ENCODE measurements at regions not wholly inside any gene's neighbourhood (a gene's known extent, or its start where the extent isn't known, plus 50 kb on each side); places are given as distances from the start of the nearest gene placed in this dataset.

GRCh38 chr2:128690431-128690830 lies 371.8 kb upstream of the HS6ST1 start:
- no peak overlapping the region for H3K4me3 ChIP-seq (ENCODE audit: low read depth, low read length)
- in situ Hi-C loops (cut with HindIII; ENCODE audit: low sequenced_read_pairs) = no loop called here
- no peak for TF ChIP-seq CTCF (IDR thresholded peaks at IDR 0.05; ENCODE audit: low read depth, low read length)
- DNase-seq (ENCODE audit: low read depth, low spot score) = no peak

- no peak for DNase-seq (ENCODE audit: low read depth, low spot score)
- in situ Hi-C loops (cut with HindIII; ENCODE audit: low sequenced_read_pairs) = no loop called here
- no peak overlapping the region for H3K4me3 ChIP-seq (ENCODE audit: low read depth, low read length)
- TF ChIP-seq CTCF (IDR thresholded peaks at IDR 0.05; ENCODE audit: low read depth, low read length) = no peak
Measured at GRCh38 chr2:128690869-128691268, 372.2 kb upstream of the HS6ST1 start.

- DNase-seq (ENCODE audit: low read depth, low spot score) = no peak
- TF ChIP-seq CTCF (IDR thresholded peaks at IDR 0.05; ENCODE audit: low read depth, low read length) = no peak
- in situ Hi-C loops (cut with HindIII; ENCODE audit: low sequenced_read_pairs) = no loop called here
- no peak overlapping the region for H3K4me3 ChIP-seq (ENCODE audit: low read depth, low read length)
Measured at GRCh38 chr2:128691526-128691925, 372.9 kb upstream of the HS6ST1 start.

- no peak overlapping the region for H3K4me3 ChIP-seq (ENCODE audit: low read depth, low read length)
- in situ Hi-C loops (cut with HindIII; ENCODE audit: low sequenced_read_pairs) = no loop called here
- no peak for TF ChIP-seq CTCF (IDR thresholded peaks at IDR 0.05; ENCODE audit: low read depth, low read length)
- no peak for DNase-seq (ENCODE audit: low read depth, low spot score)
Measured at GRCh38 chr2:128692895-128693742, 374.5 kb upstream of the HS6ST1 start.

- TF ChIP-seq CTCF (IDR thresholded peaks at IDR 0.05; ENCODE audit: low read depth, low read length) = no peak
- in situ Hi-C loops (cut with HindIII; ENCODE audit: low sequenced_read_pairs) = no loop called here
- H3K4me3 ChIP-seq (ENCODE audit: low read depth, low read length) = no peak overlapping the region
- no peak for DNase-seq (ENCODE audit: low read depth, low spot score)
Measured at GRCh38 chr2:128693743-128694029, 375.0 kb upstream of the HS6ST1 start.

- no peak for TF ChIP-seq CTCF (IDR thresholded peaks at IDR 0.05; ENCODE audit: low read depth, low read length)
- in situ Hi-C loops (cut with HindIII; ENCODE audit: low sequenced_read_pairs) = no loop called here
- H3K4me3 ChIP-seq (ENCODE audit: low read depth, low read length) = no peak overlapping the region
Measured at GRCh38 chr2:128695646-128696220, 377.1 kb upstream of the HS6ST1 start.

More at GRCh38 chr2:128695646-128696220, 377.1 kb upstream of the HS6ST1 start:
- no peak for DNase-seq (ENCODE audit: low read depth, low spot score)
